ENCODE measurements at regions not wholly inside any gene's neighbourhood (a gene's known extent, or its start where the extent isn't known, plus 50 kb on each side); places are given as distances from the start of the nearest gene placed in this dataset.

GRCh38 chr9:108162664-108163063 is 673.1 kb upstream of the KLF4 start:
- Histone ChIP-seq H3K9me3 (ENCODE audit: control insufficient read depth in 1 of 2, insufficient read depth in 1 of 2, low read depth in 1 of 2, low read length in 2 of 2) (no peaks in the 10 kb centered on the region), H3K9me2 (ENCODE audit: insufficient read depth) (no peaks in the 10 kb centered on the region), H2AFZ (ENCODE audit: low read depth, low read length, poor library complexity, severe bottlenecking) (no peak overlapping the region), H3K27ac (ENCODE audit: low read depth, low read length) (no peak overlapping the region), H3K79me2 (ENCODE audit: insufficient read depth, low read length) (no peaks in the 10 kb centered on the region), H3K9ac (ENCODE audit: low read length) (no peak overlapping the region), H3K4me1 (ENCODE audit: control insufficient read depth in 1 of 2, insufficient read depth in 2 of 2, low read length in 2 of 2) (peaks cover 3 to 20% of the 10 kb centered on the region in 2 experiments; a peak in 3 of 4 replicates), H4K20me1 (ENCODE audit: insufficient read depth) (no peaks in the 10 kb centered on the region), H3K4me3 (replicated peaks in 1 of 2; ENCODE audit: low read depth in 1 of 2, low read length in 2 of 2) (no peak overlapping the region), H3K4me2 (ENCODE audit: low read length) (peak overlapping the region; percentile 2; the same call in 1 of the 2 replicates), H3K27me3 (ENCODE audit: insufficient read depth, low read length) (no peaks in the 10 kb centered on the region), H3K36me3 (ENCODE audit: control insufficient read depth in 1 of 2, insufficient read depth in 2 of 2, low read length in 2 of 2) (no peaks in the 10 kb centered on the region)
- DNase-seq (ENCODE audit: low read depth, low spot score) (no peak), ATAC-seq (no peak)
- TF ChIP-seq CBX3 (IDR thresholded peaks at IDR 0.05; ENCODE audit: low read depth) (0 out of 2 replicates have a peak, but pooled peaks have one; percentile 21), SIN3A (IDR thresholded peaks at IDR 0.05; ENCODE audit: low read depth) (no peak)
- no TSS peak for BruUV-seq (replicated peaks)
- RAD21 ChIA-PET (ENCODE audit: low non-redundant PET in 1 of 2, low total read pairs in 2 of 2, uncharacterized antibody in 2 of 2, unreplicated experiment in 2 of 2), result no interaction called here
- POLR2A ChIA-PET, result no interaction called here
- intact Hi-C loops (cut with micrococcal nuclease), result no loop called here
- CTCF ChIA-PET, result no interaction called here

- H2AFZ ChIP-seq (ENCODE audit: low read depth, low read length, poor library complexity, severe bottlenecking), result no peak overlapping the region
- no peaks in the 10 kb centered on the region for H4K20me1 ChIP-seq (ENCODE audit: insufficient read depth)
- CTCF ChIA-PET, result no interaction called here
- no peak overlapping the region for H3K9ac ChIP-seq (ENCODE audit: low read length)
- no peaks in the 10 kb centered on the region for H3K9me3 ChIP-seq (ENCODE audit: control insufficient read depth in 1 of 2, insufficient read depth in 1 of 2, low read depth in 1 of 2, low read length in 2 of 2)
- TF ChIP-seq TCF7L2 (IDR thresholded peaks at IDR 0.05; ENCODE audit: borderline replicate concordance, extremely low read depth, insufficient read depth, insufficient read length) (no peak), REST (IDR thresholded peaks at IDR 0.05; ENCODE audit: low read depth) (no peak), EZH2phosphoT487 (IDR thresholded peaks at IDR 0.05; ENCODE audit: borderline replicate concordance) (no peak), CBX3 (IDR thresholded peaks at IDR 0.05; ENCODE audit: low read depth) (no peak), YY1 (IDR thresholded peaks at IDR 0.05; ENCODE audit: extremely low read depth, insufficient replicate concordance, low read depth, low read length) (no peak), POLR2A (IDR thresholded peaks at IDR 0.05; ENCODE audit: borderline replicate concordance, extremely low read depth, insufficient read depth, insufficient read length) (no peak), JUND (IDR thresholded peaks at IDR 0.05) (no peak), RAD21 (IDR thresholded peaks at IDR 0.05; ENCODE audit: low read depth) (no peak), CEBPB (IDR thresholded peaks at IDR 0.05; ENCODE audit: low read depth) (no peak), ZFX (IDR thresholded peaks at IDR 0.05) (no peak), SIN3A (IDR thresholded peaks at IDR 0.05; ENCODE audit: low read depth) (no peak), EZH2 (IDR thresholded peaks at IDR 0.05) (no peak), POLR2AphosphoS5 (IDR thresholded peaks at IDR 0.05; ENCODE audit: low read depth, low read length) (no peak), MAX (IDR thresholded peaks at IDR 0.05) (no peak), SP1 (IDR thresholded peaks at IDR 0.05; ENCODE audit: low read depth) (no peak), FOSL1 (IDR thresholded peaks at IDR 0.05; ENCODE audit: low read depth) (no peak), ZNF274 (IDR thresholded peaks at IDR 0.05; ENCODE audit: low read depth, low read length) (no peak), SRF (IDR thresholded peaks at IDR 0.05; ENCODE audit: low read depth) (no peak)
- H3K4me1 ChIP-seq (ENCODE audit: control insufficient read depth in 1 of 2, insufficient read depth in 2 of 2, low read length in 2 of 2), result peaks cover 0 to 22% of the 10 kb centered on the region in 2 experiments; a peak in 2 of 4 replicates
- ATAC-seq (no peak), DNase-seq (ENCODE audit: low read depth, low spot score) (no peak)
- BruUV-seq (replicated peaks), result no TSS peak
- H3K4me2 ChIP-seq (ENCODE audit: low read length), result no peak overlapping the region
- RAD21 ChIA-PET (ENCODE audit: low non-redundant PET in 1 of 2, low total read pairs in 2 of 2, uncharacterized antibody in 2 of 2, unreplicated experiment in 2 of 2), result no interaction called here
- H3K27ac ChIP-seq (ENCODE audit: low read depth, low read length), result no peak overlapping the region
- no peaks in the 10 kb centered on the region for H3K9me2 ChIP-seq (ENCODE audit: insufficient read depth)
- POLR2A ChIA-PET, result no interaction called here
- no peaks in the 10 kb centered on the region for H3K36me3 ChIP-seq (ENCODE audit: control insufficient read depth in 1 of 2, insufficient read depth in 2 of 2, low read length in 2 of 2)
- H3K4me3 ChIP-seq (replicated peaks in 1 of 2; ENCODE audit: low read depth in 1 of 2, low read length in 2 of 2), result no peak overlapping the region
- no peaks in the 10 kb centered on the region for H3K27me3 ChIP-seq (ENCODE audit: insufficient read depth, low read length)
- intact Hi-C loops (cut with micrococcal nuclease), result no loop called here
- H3K79me2 ChIP-seq (ENCODE audit: insufficient read depth, low read length), result no peaks in the 10 kb centered on the region
Measured at GRCh38 chr9:108161503-108161902, 671.9 kb upstream of the KLF4 start.

Data from HCT116 (cell line).